IMR-90 (cell line): ENCODE measurements at regions not wholly inside any gene's neighbourhood (a gene's known extent, or its start where the extent isn't known, plus 50 kb on each side); places are given as distances from the start of the nearest gene placed in this dataset.

Source experiments
- ATAC-seq: fragments of 200-7000 bp; cut with Tn5 transposase; 2 replicates; pipeline ENCODE4 v1.9.1; 2020; ENCODE audit warnings: low read depth, mild to moderate bottlenecking, moderate library complexity
- BruUV-seq: library from RNA; stranded (reverse); fragments of 400-500 nt; replicated peaks from 2 replicates; lab custom pipeline; 2021; lab: Mats Ljungman, UMichigan
- CTCF ChIA-PET: fragments of 300-600 bp; formaldehyde crosslinking; extraction: SDS; loops from one replicate; lab custom pipeline; 2021; ENCODE audit warnings: antibody characterized with exemption; lab: Yijun Ruan, JAX
- POLR2A ChIA-PET: fragments of 300-600 bp; sonication (Branson Sonifier 250); formaldehyde crosslinking; loops from one replicate; lab custom pipeline; 2022; ENCODE audit warnings: antibody characterized with exemption; ENCODE audit not compliant: unreplicated experiment; lab: Charles Lee
- DNase-seq: peaks from one replicate; pipeline ENCODE4 v3.0.0; 2013
- H2AFZ ChIP-seq: replicated peaks from 2 replicates; pipeline ENCODE3; 2013; ENCODE audit warnings: low read length, mild to moderate bottlenecking; ENCODE audit not compliant: poor library complexity
- H2AK5ac ChIP-seq: 2 replicates; pipeline ENCODE4 v1.6.1; 2013; ENCODE audit warnings: low read depth, low read length, inconsistent platforms
- H2AK9ac ChIP-seq: replicated peaks from 2 replicates; pipeline ENCODE3; 2013; ENCODE audit warnings: mild to moderate bottlenecking, low read depth, low read length, moderate library complexity; ENCODE audit not compliant: poor library complexity
- H2BK120ac ChIP-seq: 2 replicates; pipeline ENCODE4 v1.6.1; 2013; ENCODE audit warnings: low read depth, low read length, inconsistent platforms
- H2BK15ac ChIP-seq: 3 replicates; pipeline ENCODE4 v1.6.1; 2013; ENCODE audit warnings: low read depth, low read length, inconsistent platforms
- H2BK20ac ChIP-seq: 2 replicates; pipeline ENCODE4 v1.6.1; 2013; ENCODE audit warnings: low read depth, mild to moderate bottlenecking, inconsistent platforms, low read length, moderate library complexity
- H2BK5ac ChIP-seq: 2 replicates; pipeline ENCODE4 v1.6.1; 2013; ENCODE audit warnings: mild to moderate bottlenecking, low read depth, low read length, inconsistent platforms; ENCODE audit not compliant: poor library complexity, severe bottlenecking
- H3K14ac ChIP-seq: replicated peaks from 2 replicates; pipeline ENCODE4 v1.6.1; 2013; ENCODE audit warnings: low read depth, low read length, inconsistent platforms
- H3K18ac ChIP-seq: 2 replicates; pipeline ENCODE4 v1.6.1; 2013; ENCODE audit warnings: low read depth, low read length, control low read depth
- H3K23ac ChIP-seq: 2 replicates; pipeline ENCODE4 v1.6.1; 2013; ENCODE audit warnings: low read depth, low read length, inconsistent platforms
- H3K27ac ChIP-seq: 2 replicates; pipeline ENCODE4 v1.5.1; 2013; ENCODE audit warnings: mild to moderate bottlenecking, control low read depth, low read length; ENCODE audit not compliant: insufficient read depth
- H3K27me3 ChIP-seq: 2 replicates; pipeline ENCODE4 v1.6.1; 2013; ENCODE audit warnings: low read length; ENCODE audit not compliant: control insufficient read depth, insufficient read depth
- H3K36me3 ChIP-seq: 2 replicates; pipeline ENCODE4 v1.6.1; 2013; ENCODE audit warnings: low read length, mixed read lengths; ENCODE audit not compliant: control insufficient read depth, insufficient read depth
- H3K4ac ChIP-seq: 2 replicates; pipeline ENCODE4 v1.6.1; 2013; ENCODE audit warnings: low read depth, low read length, inconsistent platforms
- H3K4me1 ChIP-seq: 2 replicates; pipeline ENCODE4 v1.6.1; 2013; ENCODE audit warnings: low read length, mixed read lengths; ENCODE audit not compliant: control insufficient read depth, insufficient read depth
- H3K4me2 ChIP-seq: 2 replicates; pipeline ENCODE4 v1.6.1; 2013; ENCODE audit warnings: low read depth, mild to moderate bottlenecking, control low read depth, low read length, moderate library complexity
- H3K4me3 ChIP-seq: 2 replicates; pipeline ENCODE4 v1.5.1; 2013; ENCODE audit warnings: low read depth, mild to moderate bottlenecking, control low read depth, low read length, moderate library complexity; ENCODE audit not compliant: insufficient read depth
- H3K56ac ChIP-seq: 2 replicates; pipeline ENCODE4 v1.6.1; 2013; ENCODE audit warnings: low read length, inconsistent platforms; ENCODE audit not compliant: insufficient read depth; ENCODE audit errors: extremely low read depth
- H3K79me1 ChIP-seq, 2 experiments: 2 replicates each; pipeline ENCODE4 v1.6.1; 2013; ENCODE audit warnings: low read length in 2 of 2, inconsistent platforms in 1 of 2, low read depth in 1 of 2
- H3K9ac ChIP-seq: 2 replicates; pipeline ENCODE4 v1.6.1; 2013; ENCODE audit warnings: low read depth, low read length, control low read depth
- H3K9me1 ChIP-seq: 2 replicates; pipeline ENCODE4 v1.6.1; 2013; ENCODE audit warnings: low read length, inconsistent platforms; ENCODE audit not compliant: insufficient read depth
- H3K9me3 ChIP-seq: 2 replicates; pipeline ENCODE4 v1.6.1; 2013; ENCODE audit warnings: low read length; ENCODE audit not compliant: control insufficient read depth, insufficient read depth
- H4K20me1 ChIP-seq: 2 replicates; pipeline ENCODE4 v1.6.1; 2013; ENCODE audit warnings: low read length, inconsistent platforms; ENCODE audit not compliant: insufficient read depth
- H4K5ac ChIP-seq: 2 replicates; pipeline ENCODE4 v1.6.1; 2013; ENCODE audit warnings: mild to moderate bottlenecking, low read depth, low read length, control low read depth
- H4K8ac ChIP-seq, 2 experiments: 2 replicates each; pipeline ENCODE4 v1.6.1; 2013; ENCODE audit warnings: low read depth in 2 of 2, low read length in 2 of 2, control low read depth in 1 of 2, inconsistent platforms in 1 of 2
- H4K91ac ChIP-seq: 2 replicates; pipeline ENCODE4 v1.6.1; 2013; ENCODE audit warnings: low read depth, low read length, inconsistent platforms; ENCODE audit not compliant: insufficient read depth
- MAZ ChIP-seq: IDR thresholded peaks from 2 replicates; pipeline ENCODE4 v1.6.1; 2012; ENCODE audit warnings: low read depth, mild to moderate bottlenecking, low read length, improper control_type of control experiment, moderate library complexity, borderline replicate concordance
- POLR2A ChIP-seq: IDR thresholded peaks from 2 replicates; pipeline ENCODE4 v1.6.1; 2012; ENCODE audit warnings: mild to moderate bottlenecking, low read depth, low read length
- WGBS, 2 experiments: methylation state at CpG; one replicate each; pipeline versions ENCODE4 v1.1.5 to v1.1.7; 2013; ENCODE audit warnings: missing lambda C conversion rate in 2 of 2; ENCODE audit not compliant: insufficient read length in 1 of 2; ENCODE audit errors: extremely low coverage in 2 of 2; 5-methylcytosine and 5-hydroxymethylcytosine counted together
- dilution Hi-C: fragments of 300-500 bp; cut with HindIII; formaldehyde crosslinking; loops from one replicate; pipeline ENCODE4 v1.14.3; 2018; ENCODE audit warnings: low sequenced_read_pairs; ENCODE audit not compliant: unreplicated experiment
- in situ Hi-C: fragments of 300-500 bp; cut with MboI; formaldehyde crosslinking; loops from 3 replicates; pipeline ENCODE4 v1.14.3; 2019; ENCODE audit warnings: low sequenced_read_pairs, inconsistent platforms, mixed read lengths
- intact Hi-C: fragments of 100-400 bp; cut with micrococcal nuclease; formaldehyde crosslinking; loops from 2 replicates; pipeline ENCODE4 v1.10.0; 2022

- no peaks in the 10 kb centered on the region for H3K79me1 ChIP-seq
- DNase-seq (no peak), ATAC-seq (no peak)
- dilution Hi-C loops (no loop called here), intact Hi-C loops (no loop called here), in situ Hi-C loops (no loop called here)
- ChIA-PET POLR2A (no interaction called here), CTCF (no interaction called here)
- H2AK9ac ChIP-seq: no peak overlapping the region
- no CpG with 5 or more reads among the region's 4 CpGs for WGBS, 2 experiments
- no peak for TF ChIP-seq MAZ
- no peak for TF ChIP-seq POLR2A
- peaks cover 39% of the 10 kb centered on the region for H3K27me3 ChIP-seq
- no peak overlapping the region for H3K56ac ChIP-seq
- no peaks in the 10 kb centered on the region for H4K20me1 ChIP-seq
- H3K9ac ChIP-seq: no peak overlapping the region
- no peak overlapping the region for H2BK15ac ChIP-seq
- H4K5ac ChIP-seq: no peak overlapping the region
- H3K4me3 ChIP-seq: no peak overlapping the region
- H3K14ac ChIP-seq: no peak overlapping the region
- no peak overlapping the region for H2BK5ac ChIP-seq
- H3K4me1 ChIP-seq: peaks cover 2% of the 10 kb centered on the region; the same call in 1 of the 2 replicates
- H3K23ac ChIP-seq: no peak overlapping the region
- no peak overlapping the region for H2BK20ac ChIP-seq
- H3K18ac ChIP-seq: no peak overlapping the region
- no peaks in the 10 kb centered on the region for H3K9me3 ChIP-seq
- no peak overlapping the region for H2BK120ac ChIP-seq
- H3K4ac ChIP-seq: no peak overlapping the region
- H4K91ac ChIP-seq: no peak overlapping the region
- no peaks in the 10 kb centered on the region for H3K36me3 ChIP-seq
- H4K8ac ChIP-seq: no peak overlapping the region
- H3K9me1 ChIP-seq: peaks cover 4% of the 10 kb centered on the region
- BruUV-seq: no TSS peak
- no peak overlapping the region for H2AK5ac ChIP-seq
- H2AFZ ChIP-seq: no peak overlapping the region
- no peak overlapping the region for H3K27ac ChIP-seq
- H3K4me2 ChIP-seq: no peak overlapping the region
Observed at GRCh38 chr16:86825631-86826030, 247.3 kb downstream of the FOXL1 start.
